ENCODE measurements at regions not wholly inside any gene's neighbourhood (a gene's known extent, or its start where the extent isn't known, plus 50 kb on each side); places are given as distances from the start of the nearest gene placed in this dataset.

DNA sequence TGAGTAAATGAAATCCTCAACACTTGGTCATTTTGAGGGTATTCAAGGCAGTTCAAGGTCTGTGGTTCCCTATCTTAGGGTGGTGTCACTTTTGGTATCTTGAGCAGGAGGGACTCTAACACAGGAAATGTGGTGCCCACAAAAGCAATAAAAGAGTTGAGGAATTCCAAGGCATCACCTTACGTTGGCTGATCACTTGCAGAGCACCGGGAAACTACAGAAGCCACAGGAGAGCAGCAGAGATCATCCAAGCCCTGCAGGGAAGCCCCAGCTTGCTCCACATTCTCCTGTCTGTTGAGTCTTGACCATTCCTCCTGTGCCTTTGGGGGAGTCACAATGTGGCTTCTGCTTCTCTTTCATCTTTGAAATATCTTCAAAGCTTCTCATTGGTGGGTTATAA is 565.8 kb upstream of the ADARB2 start:
- H3K9me3 ChIP-seq (ENCODE audit: low read length): no peaks in the 10 kb centered on the region
- no peaks in the 10 kb centered on the region for H3K27me3 ChIP-seq (ENCODE audit: low read length)
- no peak overlapping the region for H3K4me2 ChIP-seq (ENCODE audit: low read length)
- H2AFZ ChIP-seq (ENCODE audit: low read length): no peak overlapping the region
- no peaks in the 10 kb centered on the region for H3K9me2 ChIP-seq (replicated peaks; ENCODE audit: low read length)
- H3K9ac ChIP-seq (ENCODE audit: low read length): no peak overlapping the region
- no peaks in the 10 kb centered on the region for H3K4me1 ChIP-seq (ENCODE audit: insufficient read depth, low read length)
- no peaks in the 10 kb centered on the region for H3F3A ChIP-seq (ENCODE audit: low read length, unreplicated experiment)
- ChIA-PET POLR2A (ENCODE audit: unreplicated experiment) (no interaction called here), CTCF (no interaction called here)
- ATAC-seq (no peak), DNase-seq (no peak)
- TF ChIP-seq EZH2 (IDR thresholded peaks at IDR 0.05; ENCODE audit: low read length, unreplicated experiment): no peak
- TF ChIP-seq CTCF (conservative IDR thresholded peaks at IDR 0.05; ENCODE audit: low read depth, low read length): no peak
- TF ChIP-seq EZH2phosphoT487 (IDR thresholded peaks at IDR 0.05; ENCODE audit: borderline replicate concordance, low read length): no peak
- H3K36me3 ChIP-seq (ENCODE audit: low read depth, low read length): no peaks in the 10 kb centered on the region
- H3K27ac ChIP-seq (ENCODE audit: low read length): no peak overlapping the region
- no peak overlapping the region for H3K4me3 ChIP-seq (ENCODE audit: low read length)
- intact Hi-C loops (cut with micrococcal nuclease): no loop called here
- H3K79me2 ChIP-seq (ENCODE audit: low read length): no peaks in the 10 kb centered on the region
- BruUV-seq (replicated peaks): no TSS peak
- no peaks in the 10 kb centered on the region for H4K20me1 ChIP-seq (ENCODE audit: low read length)

GRCh38 chr10:2301227-2301626 is 563.9 kb upstream of the ADARB2 start:
- TF ChIP-seq EZH2phosphoT487 (IDR thresholded peaks at IDR 0.05; ENCODE audit: borderline replicate concordance, low read length): no peak
- TF ChIP-seq CTCF (conservative IDR thresholded peaks at IDR 0.05; ENCODE audit: low read depth, low read length): no peak
- TF ChIP-seq EZH2 (IDR thresholded peaks at IDR 0.05; ENCODE audit: low read length, unreplicated experiment): no peak
- Histone ChIP-seq H3K9me3 (ENCODE audit: low read length) (no peaks in the 10 kb centered on the region), H3K79me2 (ENCODE audit: low read length) (no peaks in the 10 kb centered on the region), H2AFZ (ENCODE audit: low read length) (no peak overlapping the region), H3K4me1 (ENCODE audit: insufficient read depth, low read length) (no peaks in the 10 kb centered on the region), H3K9ac (ENCODE audit: low read length) (no peak overlapping the region), H3K4me2 (ENCODE audit: low read length) (no peak overlapping the region), H3K27me3 (ENCODE audit: low read length) (no peaks in the 10 kb centered on the region), H4K20me1 (ENCODE audit: low read length) (no peaks in the 10 kb centered on the region), H3K36me3 (ENCODE audit: low read depth, low read length) (no peaks in the 10 kb centered on the region), H3K9me2 (replicated peaks; ENCODE audit: low read length) (no peaks in the 10 kb centered on the region), H3F3A (ENCODE audit: low read length, unreplicated experiment) (no peaks in the 10 kb centered on the region), H3K4me3 (ENCODE audit: low read length) (no peak overlapping the region), H3K27ac (ENCODE audit: low read length) (no peak overlapping the region)
- ATAC-seq: no peak
- intact Hi-C loops (cut with micrococcal nuclease): no loop called here
- DNase-seq: no peak
- CTCF ChIA-PET: no interaction called here
- POLR2A ChIA-PET (ENCODE audit: unreplicated experiment): no interaction called here
- no TSS peak for BruUV-seq (replicated peaks)

DNA sequence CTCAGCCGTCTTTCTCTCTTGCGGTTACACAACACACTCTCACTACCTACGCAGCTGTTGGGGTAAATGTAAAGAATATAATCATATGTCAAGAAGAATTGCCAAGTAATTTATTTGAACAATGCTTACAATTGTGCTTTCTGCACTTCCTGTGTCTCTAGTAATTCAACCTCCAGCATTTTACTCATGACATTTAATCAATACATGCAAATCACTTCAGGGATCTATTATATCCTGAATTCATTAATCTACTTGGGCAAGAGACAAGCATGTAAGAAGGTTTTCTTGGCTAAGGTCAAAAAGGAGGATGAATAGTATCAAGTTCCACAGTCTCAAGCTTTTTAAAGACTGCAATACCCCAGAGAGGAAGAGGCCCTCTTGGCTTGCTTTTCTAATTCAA is 562.9 kb upstream of the ADARB2 start:
- CTCF ChIA-PET: no interaction called here
- no peak overlapping the region for H2AFZ ChIP-seq (ENCODE audit: low read length)
- DNase-seq (no peak), ATAC-seq (no peak)
- no peaks in the 10 kb centered on the region for H3K79me2 ChIP-seq (ENCODE audit: low read length)
- H3K36me3 ChIP-seq (ENCODE audit: low read depth, low read length): no peaks in the 10 kb centered on the region
- H3K9me3 ChIP-seq (ENCODE audit: low read length): no peaks in the 10 kb centered on the region
- H3K9ac ChIP-seq (ENCODE audit: low read length): no peak overlapping the region
- no peak overlapping the region for H3K4me3 ChIP-seq (ENCODE audit: low read length)
- POLR2A ChIA-PET (ENCODE audit: unreplicated experiment): no interaction called here
- intact Hi-C loops (cut with micrococcal nuclease): no loop called here
- no peaks in the 10 kb centered on the region for H3K9me2 ChIP-seq (replicated peaks; ENCODE audit: low read length)
- no peak overlapping the region for H3K4me2 ChIP-seq (ENCODE audit: low read length)
- no peak overlapping the region for H3K27ac ChIP-seq (ENCODE audit: low read length)
- no peaks in the 10 kb centered on the region for H3K27me3 ChIP-seq (ENCODE audit: low read length)
- H3F3A ChIP-seq (ENCODE audit: low read length, unreplicated experiment): no peaks in the 10 kb centered on the region
- BruUV-seq (replicated peaks): no TSS peak
- H3K4me1 ChIP-seq (ENCODE audit: insufficient read depth, low read length): no peaks in the 10 kb centered on the region
- TF ChIP-seq CTCF (conservative IDR thresholded peaks at IDR 0.05; ENCODE audit: low read depth, low read length): no peak
- no peak for TF ChIP-seq EZH2phosphoT487 (IDR thresholded peaks at IDR 0.05; ENCODE audit: borderline replicate concordance, low read length)
- no peak for TF ChIP-seq EZH2 (IDR thresholded peaks at IDR 0.05; ENCODE audit: low read length, unreplicated experiment)
- no peaks in the 10 kb centered on the region for H4K20me1 ChIP-seq (ENCODE audit: low read length)

Measured in PC-3 (cell line).